ENCODE measurements at regions not wholly inside any gene's neighbourhood (a gene's known extent, or its start where the extent isn't known, plus 50 kb on each side); places are given as distances from the start of the nearest gene placed in this dataset.
"Not testable (repeated sequence)": the region's sequence is repeated elsewhere in the genome, so short reads cannot be mapped to it uniquely, and the experiment has no call there.

GRCh38 chr5:32952421-32952820, 241.3 kb downstream of the NPR3 start:
- TF ChIP-seq CTCF (conservative IDR thresholded peaks at IDR 0.05 in 1 of 2, IDR thresholded peaks at IDR 0.05 in 1 of 2; ENCODE audit: extremely low read depth in 1 of 2, insufficient read depth in 1 of 2, low read depth in 1 of 2, low read length in 2 of 2); EZH2 (IDR thresholded peaks at IDR 0.05; ENCODE audit: borderline replicate concordance, low read length): not testable (repeated sequence)
